ENCODE measurements at regions not wholly inside any gene's neighbourhood (a gene's known extent, or its start where the extent isn't known, plus 50 kb on each side); places are given as distances from the start of the nearest gene placed in this dataset.
"Not testable (repeated sequence)": the region's sequence is repeated elsewhere in the genome, so short reads cannot be mapped to it uniquely, and the experiment has no call there.

- no peak for DNase-seq (ENCODE audit: low read depth in 4 of 4, low spot score in 2 of 4)
Measured at GRCh38 chr6:17013701-17014100, 88.1 kb upstream of the STMND1 start.

DNA sequence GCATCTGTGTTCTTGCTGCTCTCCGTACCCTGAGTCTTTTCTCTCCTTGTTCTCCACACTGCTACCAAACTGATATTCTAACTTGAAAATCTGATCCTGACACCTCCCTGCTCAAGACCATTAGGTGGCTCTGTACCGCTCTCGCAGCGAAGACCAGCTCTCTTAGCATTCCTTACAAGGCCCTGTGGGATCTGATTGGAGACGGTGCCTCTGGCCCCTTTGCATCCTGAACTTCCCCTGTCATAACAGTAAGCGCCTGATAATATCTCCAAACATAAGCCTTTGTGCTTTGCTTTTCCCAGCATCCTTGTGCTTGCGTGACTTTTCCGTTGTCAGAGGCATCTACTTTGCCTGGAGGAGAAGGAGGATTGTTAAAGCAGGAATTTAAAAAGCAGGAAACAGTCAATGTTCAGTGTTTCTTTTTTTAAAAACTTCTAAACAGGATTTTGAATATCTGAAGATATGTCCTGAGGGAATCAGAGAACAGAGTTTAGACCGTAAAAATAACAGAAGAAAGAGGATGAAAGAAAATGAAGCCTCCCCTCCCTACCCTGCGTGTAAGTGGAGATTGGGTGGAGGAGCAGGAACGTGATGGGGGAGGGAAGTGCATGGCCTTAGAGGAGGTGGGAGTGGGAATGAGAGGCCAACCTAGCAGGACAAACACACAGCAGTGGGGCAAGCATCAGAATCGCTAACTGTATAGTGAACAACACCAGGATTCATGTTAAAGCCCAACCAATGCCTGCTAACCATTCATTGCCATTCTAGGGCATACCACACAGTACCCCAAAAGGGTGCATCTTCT lies 89.2 kb upstream of the STMND1 start:
- DNase-seq (ENCODE audit: low read depth in 4 of 4, low spot score in 2 of 4) = no peak

DNA sequence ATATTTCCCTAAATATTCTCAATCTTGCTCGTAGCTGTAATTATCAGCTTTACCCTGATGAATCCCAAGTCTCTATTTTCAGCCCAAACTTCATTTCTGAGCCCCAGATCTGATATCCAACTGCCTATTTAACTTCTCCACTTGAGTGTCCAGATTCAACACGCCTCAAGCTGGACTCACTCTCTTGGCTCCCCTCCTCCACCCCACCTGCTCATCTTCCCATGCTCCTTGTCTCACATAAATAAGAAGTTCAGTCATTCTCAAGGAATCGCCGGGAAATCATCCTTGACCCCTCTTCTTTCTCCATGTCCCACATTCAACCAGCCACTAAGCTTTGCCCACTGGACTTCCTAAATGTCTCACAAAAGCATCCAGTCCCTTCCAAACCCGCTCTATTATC lies 89.9 kb upstream of the STMND1 start:
- no peak for DNase-seq (ENCODE audit: low read depth in 4 of 4, low spot score in 2 of 4)

DNA sequence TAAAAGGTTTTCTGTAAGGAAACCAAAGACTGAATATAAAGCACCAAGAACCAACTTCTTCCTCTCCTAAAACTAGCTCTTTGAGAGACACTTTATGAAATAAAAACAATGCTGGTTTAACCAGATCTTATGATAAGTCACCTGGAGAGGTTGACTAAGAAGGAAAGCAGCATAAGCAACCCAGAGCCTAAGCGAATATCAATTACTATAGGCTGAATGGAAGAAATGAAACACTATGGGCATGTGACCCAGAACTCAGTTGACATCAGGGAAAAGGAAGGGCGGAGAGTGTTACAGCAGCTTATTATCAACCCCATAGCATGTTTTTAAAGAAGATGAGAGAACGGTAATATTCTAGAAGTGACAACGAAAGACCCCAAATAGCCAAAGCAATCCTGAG lies 94.1 kb upstream of the STMND1 start:
- DNase-seq (ENCODE audit: low read depth in 4 of 4, low spot score in 2 of 4) = no peak

GRCh38 chr6:17006543-17006942 lies 95.3 kb upstream of the STMND1 start:
- no peak for DNase-seq (ENCODE audit: low read depth in 4 of 4, low spot score in 2 of 4)

GRCh38 chr6:17004269-17004668 lies 97.6 kb upstream of the STMND1 start:
- no peak for DNase-seq (ENCODE audit: low read depth in 4 of 4, low spot score in 2 of 4)

GRCh38 chr6:17002123-17002522 lies 99.7 kb upstream of the STMND1 start:
- DNase-seq (ENCODE audit: low read depth in 4 of 4, low spot score in 2 of 4) = no peak

DNA sequence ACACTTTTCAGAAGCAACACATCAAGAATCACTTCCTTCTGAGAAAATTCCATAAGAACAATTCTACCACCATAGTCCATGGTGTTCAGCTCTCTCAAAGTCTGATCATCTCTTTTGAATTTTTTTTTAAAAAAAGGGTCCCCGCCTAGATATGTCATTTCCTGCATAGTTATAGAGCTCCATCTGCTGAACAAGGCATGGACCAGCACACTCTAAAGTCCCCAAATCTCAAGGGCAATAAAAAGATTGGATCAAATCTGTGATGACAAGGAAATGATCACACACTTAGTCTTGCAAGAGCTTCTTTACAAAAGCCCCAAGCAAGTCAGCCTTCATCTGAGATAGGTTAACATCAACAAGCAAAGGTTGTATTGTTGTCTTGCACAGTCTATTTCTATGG lies 100.7 kb upstream of the STMND1 start:
- no peak for DNase-seq (ENCODE audit: low read depth in 4 of 4, low spot score in 2 of 4)

DNA sequence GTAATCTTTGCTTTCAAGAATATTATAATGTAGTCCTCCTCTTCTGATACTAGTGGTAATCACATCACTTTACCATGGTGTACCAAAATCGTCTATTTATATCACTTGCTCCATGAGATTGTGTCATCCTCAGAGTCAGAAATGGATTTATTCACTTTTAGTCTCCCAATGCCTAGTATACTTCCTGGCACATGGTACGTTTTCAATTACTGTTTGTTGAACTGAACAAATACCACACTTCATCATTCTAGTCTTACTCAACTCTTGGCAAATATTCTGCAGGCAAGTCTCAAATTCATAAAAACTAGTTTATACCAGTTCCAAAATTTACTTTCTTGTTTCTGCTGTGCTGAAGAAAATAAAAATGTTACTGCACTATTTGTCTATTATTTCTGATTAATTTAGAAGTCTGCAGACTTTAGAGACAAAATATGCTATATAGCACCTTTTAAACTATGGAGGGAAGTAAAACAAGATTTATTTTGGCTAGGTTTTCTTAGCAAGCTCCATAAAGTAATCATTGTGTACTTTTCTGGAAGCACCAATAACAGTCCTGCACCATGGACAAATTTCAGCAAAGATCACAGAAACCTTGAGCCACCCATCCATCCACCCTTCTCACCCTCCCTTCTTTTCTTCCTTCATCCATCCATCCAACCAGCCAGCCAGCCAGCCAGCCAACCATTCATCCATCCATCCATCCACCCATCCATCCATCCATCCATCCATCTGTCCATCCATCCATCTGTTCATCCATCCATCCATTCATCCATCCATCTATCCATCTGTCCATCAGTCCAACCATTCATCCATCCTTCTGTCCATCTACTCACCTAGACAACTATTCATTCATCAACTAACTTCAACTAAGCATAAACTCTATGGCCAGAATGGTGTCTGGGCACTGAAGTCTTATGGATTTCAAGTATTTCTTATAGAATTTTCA lies 102.1 kb upstream of the STMND1 start:
- no peak for DNase-seq (ENCODE audit: low read depth in 4 of 4, low spot score in 2 of 4)

DNA sequence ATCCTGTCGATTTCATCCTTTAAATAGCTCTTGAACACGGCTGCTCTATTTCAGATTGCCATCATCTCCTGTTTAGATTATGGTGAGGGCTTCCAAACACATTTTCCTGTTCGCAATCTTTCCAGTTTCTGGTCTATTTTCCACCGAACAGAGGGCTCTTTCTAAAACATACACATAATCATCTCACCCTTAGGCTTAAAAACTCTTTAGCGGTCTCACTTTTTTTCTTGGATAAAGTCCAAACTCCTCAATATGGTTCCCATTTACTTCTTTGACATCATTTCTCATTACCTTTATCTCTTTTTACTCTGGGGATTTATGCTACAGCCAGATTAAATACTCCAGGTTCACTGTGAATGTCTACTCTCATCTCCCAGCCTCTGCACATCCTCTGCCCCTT lies 103.4 kb upstream of the STMND1 start:
- DNase-seq (ENCODE audit: low read depth in 4 of 4, low spot score in 2 of 4) = no peak

DNA sequence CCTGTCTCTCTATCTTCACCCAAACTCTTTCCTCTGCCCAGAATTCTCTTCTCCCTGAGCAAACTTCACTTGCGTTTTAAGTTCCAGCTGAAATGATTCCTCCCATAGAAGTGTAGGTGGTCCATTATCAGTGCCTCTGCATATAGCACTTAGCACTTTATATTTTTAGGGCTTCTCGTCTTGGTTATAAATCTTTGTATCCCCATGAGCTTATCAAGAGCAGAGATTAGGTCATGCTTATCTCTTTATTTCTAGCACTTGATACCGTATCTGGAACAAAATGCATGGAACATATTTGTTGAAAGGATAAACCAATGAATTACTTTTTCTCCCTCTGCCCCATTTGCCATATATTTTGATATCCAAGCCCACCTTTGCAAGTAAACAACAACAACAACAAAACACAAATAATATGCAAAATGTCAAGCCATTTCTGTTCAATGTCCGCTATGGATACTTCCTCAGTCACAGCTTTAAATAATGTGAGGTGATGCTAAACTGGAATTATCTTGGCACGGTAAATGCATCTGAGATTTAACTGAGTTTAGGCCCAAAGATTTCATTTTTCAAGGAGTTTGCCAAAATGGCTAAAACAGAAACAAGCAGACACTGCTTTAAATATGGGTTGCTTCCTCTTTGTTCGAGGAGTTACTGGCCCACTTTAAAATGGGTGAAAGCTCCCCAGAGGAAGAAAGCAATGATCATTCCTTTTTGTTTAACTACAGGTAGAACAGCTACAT lies 106.2 kb upstream of the STMND1 start:
- no peak for DNase-seq (ENCODE audit: low read depth in 4 of 4, low spot score in 2 of 4)

DNA sequence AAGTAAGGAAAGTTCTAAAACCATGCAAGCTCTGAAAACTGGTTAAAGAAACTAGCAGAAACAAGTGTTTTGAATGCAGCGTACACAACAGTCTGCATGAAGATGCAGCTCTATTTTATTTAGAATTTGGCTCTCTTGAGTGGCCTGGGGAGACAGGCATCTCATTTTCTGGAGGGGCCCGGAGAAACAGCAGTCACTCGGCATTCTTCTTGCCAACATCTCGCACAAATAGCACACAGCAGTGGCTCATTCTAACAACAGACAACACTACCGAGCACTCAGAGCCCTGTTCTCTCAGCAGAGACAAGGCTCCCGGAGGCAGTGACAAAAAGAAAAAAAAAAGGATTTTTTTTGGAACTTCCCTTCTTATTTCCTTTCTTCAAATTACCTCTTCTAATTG lies 108.5 kb upstream of the STMND1 start:
- no peak for DNase-seq (ENCODE audit: low read depth in 4 of 4, low spot score in 2 of 4)

GRCh38 chr6:16991981-16992629 lies 109.7 kb upstream of the STMND1 start:
- no peak for DNase-seq (ENCODE audit: low read depth in 4 of 4, low spot score in 2 of 4)

GRCh38 chr6:16989976-16990375 lies 111.9 kb upstream of the STMND1 start:
- DNase-seq (ENCODE audit: low read depth in 4 of 4, low spot score in 2 of 4) = not testable (repeated sequence)

GRCh38 chr6:16989382-16989781 lies 112.5 kb upstream of the STMND1 start:
- DNase-seq (ENCODE audit: low read depth in 4 of 4, low spot score in 2 of 4) = no peak

GRCh38 chr6:16987996-16988395 lies 113.9 kb upstream of the STMND1 start:
- no peak for DNase-seq (ENCODE audit: low read depth in 4 of 4, low spot score in 2 of 4)

GRCh38 chr6:16985513-16986284 lies 116.2 kb upstream of the STMND1 start:
- DNase-seq (ENCODE audit: low read depth in 4 of 4, low spot score in 2 of 4) = no peak

DNA sequence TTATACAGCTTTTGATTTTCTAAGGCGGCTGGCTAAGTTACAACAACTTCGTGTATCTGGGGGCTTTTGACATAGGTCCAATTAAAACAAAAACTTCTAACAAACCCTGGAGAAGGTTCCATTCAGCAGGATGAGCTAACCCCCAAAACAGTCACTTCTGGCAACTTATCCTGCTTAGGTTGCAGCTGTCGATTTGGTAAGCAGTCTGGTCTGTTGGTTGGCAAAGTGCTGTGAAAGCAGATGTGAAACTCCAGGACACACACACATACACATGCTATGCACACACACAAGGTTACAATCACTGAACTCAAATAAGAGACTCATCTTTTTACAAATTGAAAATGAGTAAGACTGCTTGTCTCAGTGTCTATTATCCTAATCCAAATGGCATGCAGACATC lies 119.0 kb upstream of the STMND1 start:
- no peak for DNase-seq (ENCODE audit: low read depth in 4 of 4, low spot score in 2 of 4)

DNA sequence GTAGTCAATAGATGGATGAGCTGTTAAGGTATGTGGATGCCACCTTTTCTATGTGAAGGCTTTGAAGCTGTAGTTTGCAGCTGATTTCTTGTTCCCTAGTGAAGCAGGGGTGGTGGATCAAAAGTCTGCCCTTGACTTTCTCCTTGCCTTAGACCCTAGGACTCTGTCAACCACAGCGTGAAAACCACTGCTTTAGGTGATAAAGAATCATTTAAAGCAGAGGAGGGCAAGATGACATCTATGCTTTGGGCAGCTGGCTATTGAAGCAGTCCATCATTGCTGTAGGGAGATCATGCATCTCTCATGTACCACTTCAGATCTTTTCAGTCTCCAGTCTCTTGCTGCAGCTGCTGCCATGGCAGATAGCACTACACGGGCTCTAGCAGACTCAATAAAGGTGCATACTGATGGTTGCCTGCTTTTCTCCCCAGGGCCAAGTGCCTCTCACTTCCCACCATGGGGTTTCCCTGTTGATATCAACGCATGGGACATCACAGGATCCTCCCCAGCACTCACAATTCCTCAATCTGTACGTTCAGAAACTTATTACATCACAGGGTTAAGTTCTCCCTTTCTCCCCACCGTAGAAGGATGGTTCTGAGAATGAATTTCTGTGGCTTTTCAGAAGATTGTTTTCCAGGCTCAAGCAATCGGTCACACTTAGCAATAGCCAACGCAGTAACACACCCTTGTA lies 122.0 kb upstream of the STMND1 start:
- DNase-seq (ENCODE audit: low read depth in 4 of 4, low spot score in 2 of 4) = no peak
